Breast epithelium (tissue), 4 donors: ENCODE measurements at regions not wholly inside any gene's neighbourhood (a gene's known extent, or its start where the extent isn't known, plus 50 kb on each side); places are given as distances from the start of the nearest gene placed in this dataset.

ENCODE experiments used
- DNase-seq, 2 donors: peaks; one replicate each; pipeline ENCODE4 v3.0.0-alpha.2; 2019; ENCODE audit warnings: low spot score in 2 of 2
- H3K27ac ChIP-seq, 2 donors: fragments of 200-600 bp; sonication (generic) in 1 of 2; one replicate each; pipeline ENCODE4 v1.5.1; 2016 to 2019; ENCODE audit warnings: mild to moderate bottlenecking in 1 of 2
- H3K27me3 ChIP-seq, 2 donors: fragments of 200-600 bp; sonication (generic) in 1 of 2; one replicate each; pipeline versions ENCODE4 v1.5.1 to v1.6.0; 2017 to 2019; ENCODE audit warnings: control low read depth in 1 of 2, mild to moderate bottlenecking in 1 of 2
- H3K36me3 ChIP-seq: fragments of 200-600 bp; one replicate; pipeline ENCODE4 v1.5.1; 2019
- H3K4me1 ChIP-seq, 2 donors: fragments of 200-600 bp; sonication (generic); one replicate each; pipeline ENCODE4 v1.5.1; 2016 to 2019; ENCODE audit warnings: control low read depth in 1 of 2
- H3K4me3 ChIP-seq, 3 donors: fragments of 200-600 bp; sonication (generic); 1 replicate in 2 of 3; 2 replicates in 1 of 3; pipeline ENCODE4 v1.5.1; 2016 to 2019; ENCODE audit warnings: mild to moderate bottlenecking in 3 of 3, moderate library complexity in 2 of 3
- H3K9me3 ChIP-seq, 2 donors: fragments of 200-600 bp; sonication (generic) in 1 of 2; one replicate each; pipeline ENCODE4 v1.5.1; 2016 to 2019; ENCODE audit warnings: control low read depth in 1 of 2
- CTCF ChIP-seq, 3 donors: fragments of 450-650 bp; IDR thresholded peaks; one replicate each; pipeline ENCODE4 v1.5.1; 2016 to 2017; ENCODE audit warnings: antibody characterized with exemption in 3 of 3, mild to moderate bottlenecking in 3 of 3, moderate library complexity in 3 of 3
- POLR2A ChIP-seq: fragments of 450-650 bp; IDR thresholded peaks from one replicate; pipeline ENCODE4 v1.6.1; 2016; ENCODE audit warnings: antibody characterized with exemption, mild to moderate bottlenecking, moderate library complexity
- POLR2AphosphoS5 ChIP-seq, 3 donors: sonication (generic); formaldehyde crosslinking; IDR thresholded peaks; one replicate each; pipeline ENCODE4 v1.6.1; 2017; ENCODE audit warnings: antibody characterized with exemption in 3 of 3
- intact Hi-C: fragments of 100-400 bp; cut with DNase I; formaldehyde crosslinking; loops from one replicate; pipeline ENCODE4 v1.15.1; 2023; ENCODE audit warnings: low total_unique reads

- TF ChIP-seq POLR2A (no peak), CTCF (IDR thresholded peaks at IDR 0.05) (no peak), POLR2AphosphoS5 (IDR thresholded peaks at IDR 0.05) (no peak)
- H3K9me3 ChIP-seq = no peaks in the 10 kb centered on the region
Measured at GRCh38 chr2:182581196-182581935, 134.7 kb upstream of the DNAJC10 start.

GRCh38 chr2:182584462-182584861 lies 131.6 kb upstream of the DNAJC10 start:
- Histone ChIP-seq H3K36me3 (no peaks in the 10 kb centered on the region), H3K4me3 (no peak overlapping the region), H3K4me1 (no peaks in the 10 kb centered on the region), H3K27ac (no peak overlapping the region), H3K27me3 (no peaks in the 10 kb centered on the region), H3K9me3 (no peaks in the 10 kb centered on the region)
- TF ChIP-seq POLR2A (no peak), CTCF (IDR thresholded peaks at IDR 0.05) (no peak), POLR2AphosphoS5 (IDR thresholded peaks at IDR 0.05) (no peak)
- DNase-seq = no peak
- intact Hi-C loops = no loop called here

More at GRCh38 chr2:182581196-182581935, 134.7 kb upstream of the DNAJC10 start:
- no peaks in the 10 kb centered on the region for H3K27me3 ChIP-seq
- intact Hi-C loops = no loop called here
- DNase-seq = no peak
- H3K27ac ChIP-seq = no peak overlapping the region
- no peaks in the 10 kb centered on the region for H3K4me1 ChIP-seq
- no peaks in the 10 kb centered on the region for H3K36me3 ChIP-seq
- H3K4me3 ChIP-seq = no peak overlapping the region

- H3K4me1 ChIP-seq = no peaks in the 10 kb centered on the region
- no peaks in the 10 kb centered on the region for H3K27me3 ChIP-seq
- no peak overlapping the region for H3K27ac ChIP-seq
- no peaks in the 10 kb centered on the region for H3K9me3 ChIP-seq
- no peak overlapping the region for H3K4me3 ChIP-seq
- H3K36me3 ChIP-seq = no peaks in the 10 kb centered on the region
- intact Hi-C loops = no loop called here
- no peak for DNase-seq
- TF ChIP-seq CTCF (IDR thresholded peaks at IDR 0.05) = no peak
- TF ChIP-seq POLR2A = no peak
- no peak for TF ChIP-seq POLR2AphosphoS5 (IDR thresholded peaks at IDR 0.05)
Measured at GRCh38 chr2:182585001-182585400, 131.1 kb upstream of the DNAJC10 start.

- no peak overlapping the region for H3K4me3 ChIP-seq
- no peaks in the 10 kb centered on the region for H3K27me3 ChIP-seq
- H3K27ac ChIP-seq = no peak overlapping the region
- H3K36me3 ChIP-seq = no peaks in the 10 kb centered on the region
- intact Hi-C loops = no loop called here
- no peaks in the 10 kb centered on the region for H3K4me1 ChIP-seq
- no peak for DNase-seq
- no peak for TF ChIP-seq CTCF (IDR thresholded peaks at IDR 0.05)
- no peaks in the 10 kb centered on the region for H3K9me3 ChIP-seq
Measured at GRCh38 chr2:182585430-182585829, 130.6 kb upstream of the DNAJC10 start.

GRCh38 chr2:182586426-182586825 lies 129.6 kb upstream of the DNAJC10 start:
- intact Hi-C loops = no loop called here
- H3K36me3 ChIP-seq = no peaks in the 10 kb centered on the region
- DNase-seq = no peak
- H3K27ac ChIP-seq = no peak overlapping the region
- H3K4me3 ChIP-seq = no peak overlapping the region
- TF ChIP-seq POLR2AphosphoS5 (IDR thresholded peaks at IDR 0.05) = no peak
- TF ChIP-seq POLR2A = no peak
- TF ChIP-seq CTCF (IDR thresholded peaks at IDR 0.05) = no peak
- no peaks in the 10 kb centered on the region for H3K9me3 ChIP-seq
- H3K4me1 ChIP-seq = no peaks in the 10 kb centered on the region
- no peaks in the 10 kb centered on the region for H3K27me3 ChIP-seq
